CD4-positive, alpha-beta memory T cell (primary cell): ENCODE measurements at regions not wholly inside any gene's neighbourhood (a gene's known extent, or its start where the extent isn't known, plus 50 kb on each side); places are given as distances from the start of the nearest gene placed in this dataset.
"Not testable (repeated sequence)": the region's sequence is repeated elsewhere in the genome, so short reads cannot be mapped to it uniquely, and the experiment has no call there.

ENCODE experiments used
- CTCF ChIA-PET: fragments of 350-600 bp; sonication (Branson Sonifier 250); formaldehyde crosslinking; loops from one replicate; lab custom pipeline; 2021; ENCODE audit warnings: inconsistent platforms; ENCODE audit not compliant: partially characterized antibody; lab: Charles Lee
- POLR2A ChIA-PET: fragments of 350-600 bp; sonication (Branson Sonifier 250); formaldehyde crosslinking; loops from one replicate; lab custom pipeline; 2021; ENCODE audit not compliant: partially characterized antibody; lab: Charles Lee
- DNase-seq, 5 donors: peaks; one replicate each; pipeline versions ENCODE4 v3.0.0 to v3.0.0-alpha.2; 2020 to 2022; ENCODE audit warnings: mixed read lengths in 1 of 5
- H3K27ac ChIP-seq: one replicate; pipeline ENCODE4 v1.7.0; 2013; ENCODE audit warnings: low read depth, low read length
- H3K27me3 ChIP-seq: 2 replicates; pipeline ENCODE4 v1.7.0; 2013; ENCODE audit warnings: mild to moderate bottlenecking, low read length, moderate library complexity; ENCODE audit not compliant: insufficient read depth
- H3K36me3 ChIP-seq: 2 replicates; pipeline ENCODE4 v1.7.0; 2013; ENCODE audit warnings: mild to moderate bottlenecking, low read length, moderate library complexity; ENCODE audit not compliant: insufficient read depth
- H3K4me1 ChIP-seq: 2 replicates; pipeline ENCODE4 v1.7.0; 2013; ENCODE audit warnings: mild to moderate bottlenecking, low read length, moderate library complexity; ENCODE audit not compliant: insufficient read depth
- H3K4me3 ChIP-seq, 2 donors: one replicate each; pipeline ENCODE4 v1.7.0; 2013; ENCODE audit warnings: low read length in 2 of 2, mild to moderate bottlenecking in 1 of 2
- H3K9me3 ChIP-seq, 2 donors: one replicate each; pipeline ENCODE4 v1.7.0; 2013; ENCODE audit warnings: low read length in 2 of 2, control low read depth in 1 of 2; ENCODE audit not compliant: control insufficient read depth in 1 of 2
- H3K27ac Mint-ChIP-seq, 7 donors: one replicate each; pipeline ENCODE4 v1.8.0; 2020 to 2021; ENCODE audit warnings: mixed read lengths in 7 of 7, mild to moderate bottlenecking in 6 of 7, inconsistent platforms in 3 of 7, moderate library complexity in 3 of 7
- H3K27me3 Mint-ChIP-seq, 2 donors: one replicate each; pipeline ENCODE4 v1.8.0; 2020 to 2021; ENCODE audit warnings: mixed read lengths in 2 of 2
- H3K36me3 Mint-ChIP-seq, 2 donors: one replicate each; pipeline ENCODE4 v1.8.0; 2020 to 2021; ENCODE audit warnings: mixed read lengths in 2 of 2, inconsistent platforms in 1 of 2, mild to moderate bottlenecking in 1 of 2
- H3K4me1 Mint-ChIP-seq, 4 donors: one replicate each; pipeline ENCODE4 v1.8.0; 2020 to 2021; ENCODE audit warnings: mixed read lengths in 4 of 4, mild to moderate bottlenecking in 1 of 4
- H3K4me3 Mint-ChIP-seq, 8 donors: one replicate each; pipeline ENCODE4 v1.8.0; 2020 to 2021; ENCODE audit warnings: mixed read lengths in 8 of 8, mild to moderate bottlenecking in 7 of 8, moderate library complexity in 6 of 8, inconsistent platforms in 3 of 8
- H3K9me3 Mint-ChIP-seq, 8 donors: one replicate each; pipeline ENCODE4 v1.8.0; 2020 to 2021; ENCODE audit warnings: mixed read lengths in 8 of 8, mild to moderate bottlenecking in 5 of 8, inconsistent platforms in 3 of 8, moderate library complexity in 1 of 8
- intact Hi-C: fragments of 100-400 bp; cut with micrococcal nuclease; formaldehyde crosslinking; loops from one replicate; pipeline ENCODE4 v1.15.1; 2023

DNA sequence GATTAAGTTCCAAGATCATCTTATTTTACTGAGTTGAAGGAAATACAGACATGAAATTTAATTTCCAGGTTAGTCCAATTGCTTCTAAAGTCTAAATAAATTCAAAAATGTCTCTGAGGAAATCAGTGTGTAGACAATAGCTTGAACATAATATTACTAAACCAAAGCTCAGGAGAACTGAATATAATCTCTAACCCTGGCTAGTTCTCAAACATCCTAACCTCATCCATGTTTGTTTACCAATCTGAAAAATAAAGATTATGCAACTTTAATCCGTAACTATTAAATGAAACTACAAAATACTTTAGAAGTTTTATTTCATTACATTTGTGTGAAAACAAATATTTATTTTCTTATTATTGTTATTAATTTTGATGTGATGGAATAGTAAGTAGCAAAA is 387.2 kb downstream of the TBC1D32 start:
- no peaks in the 10 kb centered on the region for H3K36me3 ChIP-seq
- H3K27me3 ChIP-seq, result no peaks in the 10 kb centered on the region
- intact Hi-C loops, result no loop called here
- H3K27ac ChIP-seq, result no peak overlapping the region
- no peaks in the 10 kb centered on the region for H3K36me3 Mint-ChIP-seq
- H3K27ac Mint-ChIP-seq, result no peak overlapping the region
- no peaks in the 10 kb centered on the region for H3K27me3 Mint-ChIP-seq
- H3K4me3 ChIP-seq, result no peak overlapping the region
- CTCF ChIA-PET, result no interaction called here
- no peaks in the 10 kb centered on the region for H3K4me1 Mint-ChIP-seq
- H3K9me3 Mint-ChIP-seq, result peaks cover 0 to 2% (median 0%) of the 10 kb centered on the region in 8 donors
- H3K9me3 ChIP-seq, result no peaks in the 10 kb centered on the region
- POLR2A ChIA-PET, result no interaction called here
- H3K4me1 ChIP-seq, result no peaks in the 10 kb centered on the region
- DNase-seq, result no peak
- H3K4me3 Mint-ChIP-seq, result no peak overlapping the region

DNA sequence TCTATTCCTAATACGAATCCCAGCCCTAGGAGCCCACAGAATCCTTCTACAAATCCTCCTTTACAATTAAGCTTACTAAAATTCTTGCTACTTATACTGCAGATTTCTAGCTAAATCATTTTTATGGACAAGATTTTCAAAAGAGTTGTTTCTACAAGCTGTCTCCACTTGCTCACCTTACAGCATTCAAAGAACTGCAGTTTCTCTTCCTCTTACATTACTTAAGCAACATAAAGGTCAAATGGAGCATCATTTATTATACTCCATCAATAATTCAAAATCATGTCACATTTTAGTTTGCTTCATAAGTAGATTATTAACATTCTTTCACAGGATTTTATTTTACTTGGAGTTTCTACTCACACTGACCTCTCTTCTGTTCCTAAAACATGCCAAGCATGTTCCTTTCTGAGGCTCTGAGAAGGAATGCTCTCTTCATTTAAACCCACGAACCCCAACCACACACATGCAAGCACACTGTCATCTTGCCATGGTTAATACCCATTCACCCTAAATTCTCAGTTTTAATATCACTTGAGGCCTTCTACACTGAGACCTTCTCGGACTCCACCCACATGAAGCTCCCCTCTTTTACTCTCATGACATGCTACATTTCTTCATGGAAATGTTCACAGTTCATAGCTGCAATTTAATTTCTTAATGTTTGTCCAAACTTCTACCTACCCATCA is 388.2 kb downstream of the TBC1D32 start:
- DNase-seq, result no peak
- no peaks in the 10 kb centered on the region for H3K36me3 Mint-ChIP-seq
- H3K4me1 Mint-ChIP-seq, result no peaks in the 10 kb centered on the region
- H3K4me1 ChIP-seq, result no peaks in the 10 kb centered on the region
- H3K27me3 ChIP-seq, result no peaks in the 10 kb centered on the region
- H3K27ac ChIP-seq, result no peak overlapping the region
- intact Hi-C loops, result no loop called here
- no peak overlapping the region for H3K4me3 Mint-ChIP-seq
- no peaks in the 10 kb centered on the region for H3K9me3 ChIP-seq
- no peaks in the 10 kb centered on the region for H3K36me3 ChIP-seq
- H3K9me3 Mint-ChIP-seq, result peaks cover 0 to 2% (median 0%) of the 10 kb centered on the region in 8 donors
- ChIA-PET POLR2A (no interaction called here), CTCF (no interaction called here)
- no peaks in the 10 kb centered on the region for H3K27me3 Mint-ChIP-seq
- H3K4me3 ChIP-seq, result no peak overlapping the region
- H3K27ac Mint-ChIP-seq, result no peak overlapping the region

GRCh38 chr6:120938876-120939472 is 395.3 kb downstream of the TBC1D32 start:
- H3K9me3 Mint-ChIP-seq, result no peaks in the 10 kb centered on the region
- no peak overlapping the region for H3K4me3 Mint-ChIP-seq
- H3K27me3 Mint-ChIP-seq, result no peaks in the 10 kb centered on the region
- Histone ChIP-seq H3K27ac (no peak overlapping the region), H3K36me3 (no peaks in the 10 kb centered on the region), H3K4me1 (no peaks in the 10 kb centered on the region), H3K27me3 (no peaks in the 10 kb centered on the region), H3K4me3 (no peak overlapping the region), H3K9me3 (no peaks in the 10 kb centered on the region)
- intact Hi-C loops, result no loop called here
- ChIA-PET CTCF (no interaction called here), POLR2A (no interaction called here)
- H3K27ac Mint-ChIP-seq, result no peak overlapping the region
- H3K36me3 Mint-ChIP-seq, result no peaks in the 10 kb centered on the region
- no peaks in the 10 kb centered on the region for H3K4me1 Mint-ChIP-seq
- no peak for DNase-seq

DNA sequence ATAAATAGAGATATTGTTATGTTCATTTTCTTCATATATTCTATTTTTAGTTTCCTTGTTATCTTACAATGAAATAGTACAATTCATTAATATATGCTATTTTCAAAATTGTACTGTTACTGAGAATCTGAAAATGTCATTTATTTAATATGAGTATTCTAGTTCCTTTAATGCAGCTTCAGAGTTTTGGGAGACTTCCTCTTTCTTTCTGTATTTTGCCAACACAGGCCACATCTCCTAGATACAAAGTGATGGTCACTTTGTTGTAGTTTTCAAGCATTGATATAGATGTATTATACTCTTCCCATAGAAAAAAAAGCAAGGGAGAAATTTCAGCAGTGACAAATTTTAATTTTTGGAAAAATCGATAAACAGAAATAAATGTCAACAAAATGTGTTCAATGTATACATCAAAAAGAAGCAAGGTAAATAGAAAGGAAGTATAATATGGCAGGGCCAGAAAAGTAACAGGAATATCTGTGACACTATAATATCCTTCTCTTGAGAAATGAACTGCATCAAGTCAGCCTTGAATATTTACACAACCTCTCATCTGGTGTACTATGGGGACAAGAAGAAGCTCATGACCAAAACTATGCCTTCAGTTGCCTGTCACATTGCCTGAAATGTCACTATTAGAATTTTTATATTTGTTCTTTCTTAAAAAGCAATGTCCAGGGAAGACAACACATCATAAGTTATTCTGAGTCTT is 396.0 kb downstream of the TBC1D32 start:
- DNase-seq, result no peak
- Histone ChIP-seq H3K4me3 (no peak overlapping the region), H3K36me3 (no peaks in the 10 kb centered on the region), H3K27me3 (no peaks in the 10 kb centered on the region), H3K27ac (no peak overlapping the region), H3K4me1 (no peaks in the 10 kb centered on the region), H3K9me3 (no peaks in the 10 kb centered on the region)
- intact Hi-C loops, result no loop called here
- Mint-ChIP-seq H3K27ac (no peak overlapping the region), H3K27me3 (no peaks in the 10 kb centered on the region), H3K4me1 (no peaks in the 10 kb centered on the region), H3K9me3 (peaks cover 0 to 1% (median 0%) of the 10 kb centered on the region in 8 donors), H3K36me3 (no peaks in the 10 kb centered on the region), H3K4me3 (no peak overlapping the region)
- ChIA-PET POLR2A (no interaction called here), CTCF (no interaction called here)

- POLR2A ChIA-PET, result no interaction called here
- intact Hi-C loops, result no loop called here
- H3K4me3 Mint-ChIP-seq, result no peak overlapping the region
These were observed 398.4 kb downstream of the TBC1D32 start for GRCh38 chr6:120935908-120936307.

GRCh38 chr6:120935016-120935415 is 399.3 kb downstream of the TBC1D32 start:
- Histone ChIP-seq H3K4me3 (no peak overlapping the region), H3K36me3 (no peaks in the 10 kb centered on the region), H3K4me1 (no peaks in the 10 kb centered on the region), H3K27ac (no peak overlapping the region), H3K9me3 (no peaks in the 10 kb centered on the region), H3K27me3 (no peaks in the 10 kb centered on the region)
- CTCF ChIA-PET, result no interaction called here
- peaks cover 0 to 1% (median 0%) of the 10 kb centered on the region in 8 donors for H3K9me3 Mint-ChIP-seq
- intact Hi-C loops, result no loop called here
- H3K4me1 Mint-ChIP-seq, result no peaks in the 10 kb centered on the region
- H3K36me3 Mint-ChIP-seq, result no peaks in the 10 kb centered on the region
- no peaks in the 10 kb centered on the region for H3K27me3 Mint-ChIP-seq
- POLR2A ChIA-PET, result no interaction called here
- H3K4me3 Mint-ChIP-seq, result no peak overlapping the region
- DNase-seq, result no peak
- no peak overlapping the region for H3K27ac Mint-ChIP-seq

More at GRCh38 chr6:120935908-120936307, 398.4 kb downstream of the TBC1D32 start:
- no peaks in the 10 kb centered on the region for H3K9me3 ChIP-seq
- Mint-ChIP-seq H3K9me3 (peaks cover 0 to 1% (median 0%) of the 10 kb centered on the region in 8 donors), H3K27ac (no peak overlapping the region), H3K4me1 (no peaks in the 10 kb centered on the region), H3K27me3 (no peaks in the 10 kb centered on the region), H3K36me3 (no peaks in the 10 kb centered on the region)
- no peak overlapping the region for H3K27ac ChIP-seq
- no peaks in the 10 kb centered on the region for H3K36me3 ChIP-seq
- CTCF ChIA-PET, result no interaction called here
- no peaks in the 10 kb centered on the region for H3K27me3 ChIP-seq
- H3K4me3 ChIP-seq, result no peak overlapping the region
- DNase-seq, result no peak
- no peaks in the 10 kb centered on the region for H3K4me1 ChIP-seq

GRCh38 chr6:120931520-120932180 is 402.6 kb downstream of the TBC1D32 start:
- intact Hi-C loops, H3K9me3 Mint-ChIP-seq, CTCF ChIA-PET, H3K4me3 Mint-ChIP-seq, H3K4me1 ChIP-seq, DNase-seq, H3K4me3 ChIP-seq, H3K36me3 ChIP-seq, H3K27ac ChIP-seq, H3K9me3 ChIP-seq, H3K4me1 Mint-ChIP-seq, H3K36me3 Mint-ChIP-seq, H3K27me3 ChIP-seq, H3K27me3 Mint-ChIP-seq, POLR2A ChIA-PET, H3K27ac Mint-ChIP-seq: not testable (repeated sequence)
